Activated gamma-delta T cell treated with anti-CD3 and anti-CD28 coated beads, Interleukin-2, amount 50 U/mL, for 16 hours (primary cell): ENCODE measurements at regions not wholly inside any gene's neighbourhood (a gene's known extent, or its start where the extent isn't known, plus 50 kb on each side); places are given as distances from the start of the nearest gene placed in this dataset.
A peak's percentile ranks its signal among the peaks of the same experiment; 100 is the strongest.

Experiments used
- DNase-seq: peaks from one replicate; pipeline ENCODE4 v3.0.0-alpha.2; 2020; ENCODE audit warnings: low read depth

DNA sequence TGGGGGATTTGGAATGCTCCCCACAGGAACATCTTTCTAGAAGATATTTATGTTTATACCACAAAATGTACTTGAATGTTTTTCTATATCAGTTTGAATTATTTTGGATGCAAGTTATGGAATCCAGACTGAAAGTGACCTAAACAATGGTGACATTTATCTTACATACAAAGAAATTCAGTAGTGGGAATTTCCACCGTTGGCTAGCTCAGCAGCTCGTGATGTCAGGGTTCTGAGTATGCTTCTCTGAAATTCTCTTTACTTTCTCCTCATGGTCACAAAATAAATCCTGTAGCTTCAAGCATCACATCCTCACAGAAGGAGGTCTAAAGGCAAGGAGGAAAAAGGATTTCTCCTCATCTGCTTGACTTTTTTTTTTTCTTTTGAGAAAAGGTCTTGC is 105.3 kb downstream of the AKAIN1 start:
- DNase-seq = no peak

DNA sequence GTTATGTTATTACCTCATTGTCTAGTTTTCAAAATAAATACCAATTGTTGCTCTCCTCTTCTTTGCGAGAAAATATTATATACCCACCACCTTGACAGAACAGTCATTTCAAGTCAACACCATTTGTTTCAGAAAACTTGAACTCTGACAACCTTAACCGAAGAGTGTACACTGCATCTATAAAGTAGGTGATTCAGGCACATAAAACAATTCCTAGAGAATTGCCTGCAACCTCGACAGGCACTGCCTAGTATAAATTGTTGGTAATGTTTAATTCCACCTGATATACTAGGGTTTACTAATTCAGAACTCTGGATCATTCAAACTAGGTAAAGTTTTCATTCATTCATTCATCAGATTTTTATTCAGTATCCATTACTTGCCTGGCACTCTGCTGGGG is 121.8 kb downstream of the AKAIN1 start:
- DNase-seq = no peak

DNA sequence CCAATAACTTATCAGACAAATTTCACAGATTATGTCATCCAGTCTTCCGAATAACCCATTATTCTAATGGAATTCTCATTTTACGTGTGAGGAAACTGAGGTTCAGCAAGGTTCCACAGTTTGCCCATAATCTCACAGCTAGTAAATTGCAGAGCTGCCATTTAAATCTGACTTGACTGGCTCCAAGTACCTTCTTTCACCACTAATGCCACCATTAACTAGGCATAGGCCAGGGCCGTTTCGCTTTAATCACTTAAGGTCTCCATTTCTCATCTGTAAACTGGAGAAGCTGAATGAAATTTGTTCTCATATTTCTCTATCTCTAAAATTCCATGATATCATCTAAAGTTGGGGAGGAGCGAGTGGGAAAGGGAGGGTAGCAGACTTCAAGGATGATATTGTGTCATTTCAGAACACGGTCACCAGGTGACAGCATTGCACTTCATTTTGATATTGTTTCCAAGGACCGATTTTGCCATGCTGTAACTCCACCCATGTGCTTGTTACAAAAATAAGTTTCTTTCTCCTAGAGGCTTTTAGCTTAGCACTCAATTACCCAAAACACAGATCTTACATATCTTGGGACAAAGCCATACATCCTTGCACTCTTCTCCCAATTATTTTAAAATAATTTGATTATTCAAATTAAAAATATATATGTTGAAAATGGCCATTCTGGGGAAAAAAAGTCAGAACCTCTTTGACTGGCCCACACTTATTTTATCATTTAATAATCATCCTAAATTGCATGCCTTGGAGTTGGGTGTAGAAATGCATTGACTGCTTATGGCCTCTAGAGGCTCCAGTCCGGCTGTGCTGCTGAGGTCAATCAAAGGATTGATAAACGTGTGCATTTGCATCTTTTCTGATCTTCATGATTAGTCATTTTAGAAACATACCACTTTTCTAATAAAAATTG is 123.8 kb downstream of the AKAIN1 start:
- DNase-seq = no peak

DNA sequence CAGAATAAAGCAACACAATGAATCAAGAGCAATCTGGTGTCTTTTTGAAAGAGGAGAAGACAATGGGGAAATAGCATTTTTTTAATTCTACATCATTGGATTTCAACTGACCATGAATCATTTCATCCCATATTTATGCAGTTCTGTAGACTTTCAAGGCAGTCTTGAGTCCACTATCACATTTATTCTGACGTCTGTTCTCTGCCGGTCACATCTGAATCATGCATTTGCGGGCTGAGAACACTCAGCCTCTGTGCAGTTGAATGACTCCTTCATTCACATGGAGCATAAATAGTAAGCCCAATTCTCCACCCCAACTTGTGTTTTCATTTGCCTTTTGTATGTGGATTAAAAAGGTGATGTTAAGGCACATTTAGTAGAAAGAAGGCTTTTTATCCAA is 128.2 kb downstream of the AKAIN1 start:
- DNase-seq = no peak

DNA sequence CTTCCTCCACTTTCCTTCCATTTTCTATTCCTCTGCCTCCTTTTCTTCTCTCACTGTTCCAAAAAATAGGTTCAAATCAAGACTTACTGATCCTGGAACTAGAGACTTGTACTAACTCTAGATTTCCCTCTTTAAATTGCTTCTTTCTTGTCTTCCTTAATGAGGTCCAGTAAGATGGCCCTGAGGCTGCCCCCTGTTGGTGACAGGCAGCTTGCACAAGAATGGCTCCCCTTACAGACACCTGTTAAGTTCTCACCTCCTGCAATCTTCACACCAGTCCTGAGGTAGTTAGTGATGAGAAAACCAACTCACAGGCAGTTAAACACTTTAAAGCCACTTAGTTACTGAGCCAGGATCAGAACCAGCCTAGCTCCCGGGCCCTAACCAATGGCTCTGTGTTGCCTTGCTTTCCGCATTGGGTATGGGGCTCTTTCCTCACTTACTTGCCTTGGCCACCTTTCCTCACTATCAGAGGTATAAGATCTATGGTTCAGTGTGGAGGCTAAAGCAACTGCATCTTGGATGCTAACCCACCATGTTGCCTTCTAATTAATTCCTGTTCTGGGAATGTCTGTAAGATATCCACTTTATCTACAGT is 130.6 kb downstream of the AKAIN1 start:
- DNase-seq = no peak

DNA sequence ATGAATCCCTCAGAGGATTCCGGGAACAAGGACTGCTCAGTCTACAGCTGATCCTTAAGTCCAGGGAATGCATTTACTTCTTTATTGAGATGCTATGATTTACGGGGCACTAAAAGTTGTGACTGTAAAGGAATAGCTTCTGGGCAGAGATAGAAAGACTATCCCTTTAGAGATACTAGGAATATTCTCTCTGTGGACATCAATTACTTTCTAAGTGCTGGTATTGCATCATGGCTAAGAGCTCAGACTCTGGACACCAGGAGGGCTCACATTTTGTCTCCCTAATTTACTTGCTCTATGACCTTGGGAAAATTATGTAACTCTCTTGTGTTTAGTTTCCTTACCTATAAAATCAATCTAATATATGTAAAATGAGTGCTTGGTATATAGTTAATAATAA is 131.4 kb downstream of the AKAIN1 start:
- DNase-seq = no peak

DNA sequence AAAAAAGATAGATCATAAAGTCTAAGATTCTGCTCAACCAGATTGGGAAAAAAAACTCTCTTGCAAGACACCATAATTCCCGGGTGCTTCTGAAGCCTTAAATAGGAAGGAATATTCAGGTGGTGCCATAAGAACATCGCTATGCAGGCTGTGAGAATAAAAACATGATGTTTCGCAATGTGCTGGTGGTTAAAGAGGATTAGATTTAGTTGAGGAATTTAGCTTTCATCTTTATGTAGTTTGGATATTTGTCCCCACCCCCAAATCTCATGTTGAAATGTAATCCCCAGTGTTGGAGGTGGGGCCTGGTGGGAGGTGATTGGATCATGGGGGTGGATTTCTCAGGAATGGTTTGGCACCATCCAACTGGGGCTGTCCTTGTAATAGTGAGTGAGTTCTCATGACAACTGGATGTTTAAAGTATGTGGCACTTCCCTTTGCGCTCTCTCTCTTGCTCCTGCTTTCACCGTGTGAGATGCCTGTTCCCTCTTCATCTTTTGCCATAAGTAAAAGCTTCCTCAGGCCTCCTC is 132.2 kb downstream of the AKAIN1 start:
- DNase-seq = no peak

DNA sequence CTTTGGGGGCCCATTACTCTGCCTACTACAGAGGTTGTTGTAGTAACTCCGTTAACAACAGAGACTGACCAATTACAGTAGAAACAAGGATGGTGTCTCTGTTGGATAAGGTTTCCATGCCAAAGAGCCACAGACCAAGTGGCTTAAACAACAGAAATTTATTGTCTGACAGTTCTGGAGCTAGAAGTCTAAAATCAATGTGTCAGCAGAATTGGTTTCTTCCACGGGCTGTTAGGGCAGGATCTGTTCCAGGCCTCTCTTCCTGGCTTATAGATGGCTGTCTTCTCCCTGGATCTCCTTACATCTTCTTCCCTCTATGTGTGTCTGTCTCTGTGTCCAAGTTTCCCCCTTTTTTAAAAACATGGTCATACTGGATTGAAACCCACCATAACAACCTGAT is 135.3 kb downstream of the AKAIN1 start:
- DNase-seq = no peak

- no peak for DNase-seq
These were observed 136.5 kb downstream of the AKAIN1 start for GRCh38 chr18:5060543-5060942.

DNA sequence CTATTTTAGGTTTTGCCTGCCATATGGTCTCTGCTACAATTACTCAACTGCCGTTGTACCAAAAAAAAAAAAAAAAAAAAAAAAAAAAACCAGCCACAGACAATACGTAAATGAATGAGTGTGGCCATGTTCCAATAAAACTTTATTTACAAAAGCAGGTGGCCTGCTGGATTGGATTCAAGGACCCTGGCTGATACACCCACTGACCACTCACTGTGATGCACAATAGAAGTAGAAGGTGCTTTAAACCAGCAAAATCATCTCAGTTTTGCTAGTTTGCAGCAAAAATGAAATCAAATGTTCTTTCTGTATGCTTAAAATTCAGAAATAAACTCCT is 137.4 kb downstream of the AKAIN1 start:
- no peak for DNase-seq

- peak; percentile 6 for DNase-seq
These were observed 138.0 kb downstream of the AKAIN1 start for GRCh38 chr18:5058768-5059695.

- peak; percentile 4 for DNase-seq
These were observed 139.4 kb downstream of the AKAIN1 start for GRCh38 chr18:5057386-5058348.

DNA sequence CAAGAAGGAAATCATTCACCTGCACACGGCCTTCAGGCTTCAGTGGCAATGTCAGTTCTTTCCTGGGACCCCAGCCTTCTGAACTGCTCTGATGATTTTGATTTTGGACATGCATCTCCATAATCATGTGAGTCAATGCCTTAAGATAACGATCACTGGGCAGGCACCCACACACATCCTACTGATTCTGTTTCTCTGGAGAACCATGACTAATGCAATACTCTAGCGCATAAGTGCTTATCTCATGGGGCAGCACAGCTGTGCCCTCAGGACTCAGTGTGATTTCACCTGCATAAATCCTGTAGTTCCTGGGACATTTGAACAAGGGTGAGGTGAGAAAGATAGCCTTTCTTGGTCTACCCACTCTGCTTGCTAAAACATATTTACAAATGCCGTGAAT is 144.6 kb downstream of the AKAIN1 start:
- DNase-seq = no peak

GRCh38 chr18:5051207-5051606 is 145.8 kb downstream of the AKAIN1 start:
- no peak for DNase-seq

- DNase-seq = no peak
These were observed 147.9 kb downstream of the AKAIN1 start for GRCh38 chr18:5049124-5049523.

GRCh38 chr18:5040476-5040875 is 156.6 kb downstream of the AKAIN1 start:
- no peak for DNase-seq

GRCh38 chr18:5036523-5036922 is 160.5 kb downstream of the AKAIN1 start:
- no peak for DNase-seq

GRCh38 chr18:5031216-5031615 is 165.8 kb downstream of the AKAIN1 start:
- no peak for DNase-seq

GRCh38 chr18:5030636-5031035 is 166.4 kb downstream of the AKAIN1 start:
- no peak for DNase-seq

GRCh38 chr18:5029592-5029991 is 167.5 kb downstream of the AKAIN1 start:
- no peak for DNase-seq

- no peak for DNase-seq
These were observed 172.3 kb downstream of the AKAIN1 start for GRCh38 chr18:5024741-5025140.
